Mesendoderm (in vitro differentiated cells): ENCODE measurements at regions not wholly inside any gene's neighbourhood (a gene's known extent, or its start where the extent isn't known, plus 50 kb on each side); places are given as distances from the start of the nearest gene placed in this dataset. TPM values are rescaled to one million over a fixed set of nuclear protein-coding genes. Genes with fewer than 3 reads are reported as not detected.

Experiments
- DNase-seq: peaks from one replicate; pipeline ENCODE4 v3.0.0; 2013
- H2AK5ac ChIP-seq: 2 replicates; pipeline ENCODE4 v1.6.1; 2013; ENCODE audit warnings: low read length, inconsistent platforms
- H2BK120ac ChIP-seq: 2 replicates; pipeline ENCODE4 v1.6.1; 2013; ENCODE audit warnings: low read depth, mild to moderate bottlenecking, low read length, moderate library complexity, mixed read lengths
- H2BK15ac ChIP-seq: replicated peaks from 2 replicates; pipeline ENCODE4 v1.6.1; 2013; ENCODE audit warnings: low read depth, mild to moderate bottlenecking, moderate library complexity
- H2BK5ac ChIP-seq: 2 replicates; pipeline ENCODE4 v1.6.1; 2013; ENCODE audit warnings: low read length, inconsistent platforms
- H3K18ac ChIP-seq: 2 replicates; pipeline ENCODE4 v1.6.1; 2013; ENCODE audit warnings: mild to moderate bottlenecking, low read length, mixed read lengths
- H3K23ac ChIP-seq: one replicate; pipeline ENCODE4 v1.6.1; 2013; ENCODE audit warnings: low read length
- H3K27ac ChIP-seq: 2 replicates; pipeline ENCODE4 v1.5.1; 2013; ENCODE audit warnings: low read depth, mild to moderate bottlenecking, inconsistent platforms, low read length, moderate library complexity
- H3K27me3 ChIP-seq: 2 replicates; pipeline ENCODE4 v1.6.1; 2013; ENCODE audit warnings: low read length, control low read depth, mild to moderate bottlenecking, inconsistent platforms; ENCODE audit not compliant: insufficient read depth, poor library complexity
- H3K36me3 ChIP-seq: 2 replicates; pipeline ENCODE4 v1.6.1; 2013; ENCODE audit warnings: low read length, inconsistent platforms; ENCODE audit not compliant: control insufficient read depth, insufficient read depth
- H3K4ac ChIP-seq: one replicate; pipeline ENCODE4 v1.6.1; 2013; ENCODE audit warnings: low read depth, mild to moderate bottlenecking, low read length, moderate library complexity
- H3K4me1 ChIP-seq: 2 replicates; pipeline ENCODE4 v1.6.1; 2013; ENCODE audit warnings: low read depth, low read length, inconsistent platforms; ENCODE audit not compliant: control insufficient read depth
- H3K4me2 ChIP-seq: 2 replicates; pipeline ENCODE4 v1.6.1; 2013; ENCODE audit warnings: low read length
- H3K4me3 ChIP-seq: 2 replicates; pipeline ENCODE4 v1.5.1; 2013; ENCODE audit warnings: mild to moderate bottlenecking, low read length
- H3K56ac ChIP-seq: one replicate; pipeline ENCODE4 v1.6.1; 2013; ENCODE audit warnings: low read length
- H3K79me1 ChIP-seq: 2 replicates; pipeline ENCODE4 v1.6.1; 2013; ENCODE audit warnings: low read length, inconsistent platforms
- H3K79me2 ChIP-seq: 2 replicates; pipeline ENCODE4 v1.6.1; 2013; ENCODE audit warnings: mild to moderate bottlenecking, low read length; ENCODE audit not compliant: control insufficient read depth, insufficient read depth
- H3K9ac ChIP-seq: 2 replicates; pipeline ENCODE4 v1.6.1; 2013; ENCODE audit warnings: low read length, inconsistent platforms
- H4K5ac ChIP-seq: one replicate; pipeline ENCODE4 v1.6.1; 2013; ENCODE audit warnings: low read length
- H4K8ac ChIP-seq: one replicate; pipeline ENCODE4 v1.6.1; 2013; ENCODE audit warnings: low read depth, mild to moderate bottlenecking, control low read depth, low read length, moderate library complexity
- WGBS: extraction: QIAGEN DNeasy Blood & Tissue Kit; methylation state at CpG from one replicate; pipeline ENCODE4 v1.1.7; 2013; ENCODE audit warnings: low lambda C conversion rate, missing lambda C conversion rate; ENCODE audit not compliant: insufficient coverage; ENCODE audit errors: extremely low coverage; 5-methylcytosine and 5-hydroxymethylcytosine counted together
- small RNA-seq: library from polyadenylated mRNA; stranded (forward); fragments of <200 nt; extraction: miRNeasy Mini kit (QIAGEN cat#:217004); gene quantifications from one replicate; pipeline ENCODE3, GENCODE V24; 2013; ENCODE audit not compliant: insufficient read depth

DNA sequence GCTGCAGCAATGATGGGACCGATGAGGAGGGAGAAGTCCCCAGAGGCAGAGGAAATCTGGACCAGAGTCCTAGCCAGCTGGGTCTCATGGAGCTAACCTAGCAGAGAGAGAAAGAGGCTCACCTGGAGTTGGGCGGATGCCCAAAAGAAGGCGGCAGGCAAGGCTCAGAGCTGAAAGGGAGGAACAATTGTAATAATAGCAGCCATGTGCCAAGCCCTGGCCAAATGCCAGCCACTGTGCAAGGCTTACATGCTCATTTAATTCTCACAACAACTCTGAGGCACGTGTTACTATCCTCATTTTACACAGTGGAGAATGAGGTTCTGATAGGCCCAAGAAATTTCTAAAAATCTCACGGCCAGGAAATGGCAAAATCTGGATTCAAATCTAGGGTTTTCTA is 50.0 kb upstream of the ZNF648 start:
- Histone ChIP-seq H3K18ac (no peak overlapping the region), H2BK120ac (no peak overlapping the region), H3K56ac (no peak overlapping the region), H3K79me2 (no peaks in the 10 kb centered on the region), H4K8ac (no peak overlapping the region), H3K4me2 (no peak overlapping the region), H3K27ac (no peak overlapping the region), H3K4me1 (peaks cover 4% of the 10 kb centered on the region), H3K79me1 (no peaks in the 10 kb centered on the region), H2AK5ac (no peak overlapping the region), H2BK5ac (no peak overlapping the region), H3K4ac (no peak overlapping the region), H3K9ac (no peak overlapping the region), H3K23ac (no peak overlapping the region), H4K5ac (no peak overlapping the region), H3K36me3 (no peaks in the 10 kb centered on the region), H3K4me3 (no peak overlapping the region), H3K27me3 (no peaks in the 10 kb centered on the region), H2BK15ac (no peak overlapping the region)
- no peak for DNase-seq
- no CpG with 5 or more reads among the region's 5 CpGs for WGBS

Small RNA genes in the stretch of these regions (small RNA-seq; reads per million reads assigned to genes)
- gene RNU6-152P, result not detected
